ENCODE measurements at regions not wholly inside any gene's neighbourhood (a gene's known extent, or its start where the extent isn't known, plus 50 kb on each side); places are given as distances from the start of the nearest gene placed in this dataset.

DNA sequence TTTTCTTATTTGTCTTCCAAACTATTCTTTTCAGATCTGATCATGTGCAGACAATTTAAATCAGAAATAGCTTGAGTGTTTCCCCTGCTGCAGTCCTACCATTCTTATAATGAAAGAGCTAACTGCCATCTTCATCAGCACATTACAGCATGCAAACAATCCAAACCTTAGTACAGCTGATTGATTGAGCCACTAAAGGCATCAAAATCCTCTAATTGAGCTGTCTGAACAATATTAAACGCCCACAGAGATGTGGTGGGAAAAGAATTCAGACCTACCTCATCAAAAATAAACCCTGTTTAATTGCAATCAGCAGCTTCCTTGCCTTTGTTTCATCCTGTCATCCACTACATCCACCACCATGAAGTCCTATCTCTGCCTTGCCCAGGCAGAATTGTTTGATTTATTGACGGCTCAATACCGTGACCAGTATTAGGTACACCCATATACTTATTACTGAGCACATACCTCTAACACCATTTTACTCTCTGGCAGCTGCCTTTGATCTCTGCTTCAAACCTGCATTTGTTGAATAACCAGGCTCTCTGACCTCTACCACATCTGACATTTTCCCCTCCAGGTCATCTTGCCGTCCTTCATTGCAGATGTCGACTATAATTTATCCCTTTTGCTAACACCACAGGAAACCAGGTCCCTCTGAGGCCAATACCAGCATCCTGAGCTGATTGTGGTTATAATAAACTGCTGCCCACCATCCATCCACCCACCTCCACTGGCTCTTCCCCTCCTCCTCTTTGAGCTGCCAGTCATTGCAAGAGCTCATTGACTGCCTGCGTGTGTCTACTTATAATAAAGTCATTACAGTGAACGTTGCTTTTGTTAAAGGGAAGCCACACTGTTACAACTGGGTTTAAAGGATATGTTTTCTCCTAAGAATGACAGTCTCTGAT, 78.5 kb downstream of the RBM43 start:
- intact Hi-C loops (cut with DNase I, micrococcal nuclease) = no loop called here
- Mint-ChIP-seq H3K27me3 (peaks cover 22% of the 10 kb centered on the region), H3K4me1 (ENCODE audit: low read depth) (no peaks in the 10 kb centered on the region), H3K36me3 (ENCODE audit: low read depth) (no peaks in the 10 kb centered on the region), H3K9me3 (no peaks in the 10 kb centered on the region), H3K4me3 (no peak overlapping the region), H3K27ac (no peak overlapping the region)
- CTCF ChIA-PET = no interaction called here
- ATAC-seq (ENCODE audit: poor library complexity) = no peak
- Histone ChIP-seq H3K4me3 (ENCODE audit: low read length) (no peak overlapping the region), H3K9me3 (ENCODE audit: control insufficient read depth in 1 of 2, insufficient read depth in 1 of 2, low read length in 2 of 2) (peaks cover 0 to 3% of the 10 kb centered on the region in 2 experiments), H3K36me3 (ENCODE audit: insufficient read depth, low read length) (no peaks in the 10 kb centered on the region), H3K4me1 (ENCODE audit: insufficient read depth, low read length) (no peaks in the 10 kb centered on the region), H3K27ac (ENCODE audit: low read depth in 1 of 2, low read length in 2 of 2) (no peak overlapping the region), H3K27me3 (ENCODE audit: control insufficient read depth in 1 of 2, insufficient read depth in 2 of 2, low read length in 2 of 2) (no peaks in the 10 kb centered on the region)
- no peak for DNase-seq
- POLR2A ChIA-PET = no interaction called here
- TF ChIP-seq, protein P1, sequence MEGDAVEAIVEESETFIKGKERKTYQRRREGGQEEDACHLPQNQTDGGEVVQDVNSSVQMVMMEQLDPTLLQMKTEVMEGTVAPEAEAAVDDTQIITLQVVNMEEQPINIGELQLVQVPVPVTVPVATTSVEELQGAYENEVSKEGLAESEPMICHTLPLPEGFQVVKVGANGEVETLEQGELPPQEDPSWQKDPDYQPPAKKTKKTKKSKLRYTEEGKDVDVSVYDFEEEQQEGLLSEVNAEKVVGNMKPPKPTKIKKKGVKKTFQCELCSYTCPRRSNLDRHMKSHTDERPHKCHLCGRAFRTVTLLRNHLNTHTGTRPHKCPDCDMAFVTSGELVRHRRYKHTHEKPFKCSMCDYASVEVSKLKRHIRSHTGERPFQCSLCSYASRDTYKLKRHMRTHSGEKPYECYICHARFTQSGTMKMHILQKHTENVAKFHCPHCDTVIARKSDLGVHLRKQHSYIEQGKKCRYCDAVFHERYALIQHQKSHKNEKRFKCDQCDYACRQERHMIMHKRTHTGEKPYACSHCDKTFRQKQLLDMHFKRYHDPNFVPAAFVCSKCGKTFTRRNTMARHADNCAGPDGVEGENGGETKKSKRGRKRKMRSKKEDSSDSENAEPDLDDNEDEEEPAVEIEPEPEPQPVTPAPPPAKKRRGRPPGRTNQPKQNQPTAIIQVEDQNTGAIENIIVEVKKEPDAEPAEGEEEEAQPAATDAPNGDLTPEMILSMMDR (IDR thresholded peaks at IDR 0.05) = no peak

DNA sequence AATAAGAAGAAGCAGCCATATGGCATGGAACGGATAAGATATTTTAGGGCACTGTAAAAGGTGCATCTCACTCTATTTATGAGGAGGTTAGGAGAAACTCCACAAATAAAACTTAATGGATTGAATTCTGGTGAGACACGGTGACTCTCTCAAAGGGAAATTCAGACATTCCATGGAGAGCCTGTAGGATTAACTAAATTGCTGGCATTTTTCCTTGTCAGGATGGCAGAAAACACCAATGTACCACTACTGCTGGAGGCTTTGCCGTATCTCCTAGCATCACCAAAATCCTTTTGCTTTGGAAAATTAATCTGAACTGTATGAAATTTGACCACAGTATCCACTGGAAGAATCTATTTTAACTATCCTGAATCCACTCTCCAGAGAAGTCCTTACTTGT, 79.3 kb downstream of the RBM43 start:
- no peak overlapping the region for H3K27ac Mint-ChIP-seq
- ChIA-PET POLR2A (no interaction called here), CTCF (no interaction called here)
- Histone ChIP-seq H3K4me3 (ENCODE audit: low read length) (no peak overlapping the region), H3K27ac (ENCODE audit: low read depth in 1 of 2, low read length in 2 of 2) (no peak overlapping the region), H3K9me3 (ENCODE audit: control insufficient read depth in 1 of 2, insufficient read depth in 1 of 2, low read length in 2 of 2) (peaks cover 0 to 3% of the 10 kb centered on the region in 2 experiments), H3K4me1 (ENCODE audit: insufficient read depth, low read length) (no peaks in the 10 kb centered on the region), H3K36me3 (ENCODE audit: insufficient read depth, low read length) (no peaks in the 10 kb centered on the region), H3K27me3 (ENCODE audit: control insufficient read depth in 1 of 2, insufficient read depth in 2 of 2, low read length in 2 of 2) (no peaks in the 10 kb centered on the region)
- no peaks in the 10 kb centered on the region for H3K4me1 Mint-ChIP-seq (ENCODE audit: low read depth)
- TF ChIP-seq, protein P1 (IDR thresholded peaks at IDR 0.05) = no peak
- DNase-seq = no peak
- H3K9me3 Mint-ChIP-seq = no peaks in the 10 kb centered on the region
- H3K36me3 Mint-ChIP-seq (ENCODE audit: low read depth) = no peaks in the 10 kb centered on the region
- no peak for ATAC-seq (ENCODE audit: poor library complexity)
- intact Hi-C loops (cut with DNase I, micrococcal nuclease) = no loop called here
- no peak overlapping the region for H3K4me3 Mint-ChIP-seq
- peaks cover 26% of the 10 kb centered on the region for H3K27me3 Mint-ChIP-seq

DNA sequence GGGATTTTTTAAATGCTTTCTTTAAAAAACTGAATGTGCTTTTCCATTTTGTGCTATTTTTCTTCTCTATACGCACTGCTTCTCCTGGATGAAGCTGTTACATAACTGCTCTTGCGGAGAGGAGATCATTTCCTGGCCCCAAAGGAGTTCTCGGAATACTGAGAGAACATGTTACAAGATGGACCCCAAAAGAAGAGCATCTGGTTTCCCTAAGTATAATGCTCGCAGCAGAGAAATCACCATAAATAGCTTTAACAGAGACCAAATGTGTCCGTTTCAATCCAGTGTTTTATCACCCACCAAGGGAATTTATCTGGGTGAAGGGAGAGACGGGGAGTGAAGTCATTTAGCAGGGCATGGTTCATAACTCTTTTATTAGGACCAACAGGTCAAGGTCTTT, 80.1 kb downstream of the RBM43 start:
- no peak for DNase-seq
- POLR2A ChIA-PET = no interaction called here
- no peak for ATAC-seq (ENCODE audit: poor library complexity)
- Histone ChIP-seq H3K27me3 (ENCODE audit: control insufficient read depth in 1 of 2, insufficient read depth in 2 of 2, low read length in 2 of 2) (no peaks in the 10 kb centered on the region), H3K36me3 (ENCODE audit: insufficient read depth, low read length) (no peaks in the 10 kb centered on the region), H3K27ac (ENCODE audit: low read depth in 1 of 2, low read length in 2 of 2) (no peak overlapping the region), H3K4me1 (ENCODE audit: insufficient read depth, low read length) (no peaks in the 10 kb centered on the region), H3K9me3 (ENCODE audit: control insufficient read depth in 1 of 2, insufficient read depth in 1 of 2, low read length in 2 of 2) (peaks cover 0 to 3% of the 10 kb centered on the region in 2 experiments), H3K4me3 (ENCODE audit: low read length) (no peak overlapping the region)
- H3K36me3 Mint-ChIP-seq (ENCODE audit: low read depth) = no peaks in the 10 kb centered on the region
- intact Hi-C loops (cut with DNase I, micrococcal nuclease) = no loop called here
- no peak overlapping the region for H3K4me3 Mint-ChIP-seq
- TF ChIP-seq, protein P1 (IDR thresholded peaks at IDR 0.05) = no peak
- CTCF ChIA-PET = no interaction called here
- H3K9me3 Mint-ChIP-seq = no peaks in the 10 kb centered on the region
- H3K27me3 Mint-ChIP-seq = peaks cover 33% of the 10 kb centered on the region
- no peaks in the 10 kb centered on the region for H3K4me1 Mint-ChIP-seq (ENCODE audit: low read depth)
- H3K27ac Mint-ChIP-seq = no peak overlapping the region

All from CD4-positive, alpha-beta T cell (primary cell).